GM20000 (cell line): ENCODE measurements at regions not wholly inside any gene's neighbourhood (a gene's known extent, or its start where the extent isn't known, plus 50 kb on each side); places are given as distances from the start of the nearest gene placed in this dataset.

ENCODE experiments used
- DNase-seq: peaks from one replicate; pipeline ENCODE4 v3.0.0; 2012; ENCODE audit warnings: low spot score
- TF ChIP-seq, protein P1 (sequence below): IDR thresholded peaks from 2 replicates; pipeline ENCODE4 v1.5.1; 2012; ENCODE audit warnings: mild to moderate bottlenecking, control low read depth; ENCODE audit errors: extremely low read depth, missing control alignments

DNA sequence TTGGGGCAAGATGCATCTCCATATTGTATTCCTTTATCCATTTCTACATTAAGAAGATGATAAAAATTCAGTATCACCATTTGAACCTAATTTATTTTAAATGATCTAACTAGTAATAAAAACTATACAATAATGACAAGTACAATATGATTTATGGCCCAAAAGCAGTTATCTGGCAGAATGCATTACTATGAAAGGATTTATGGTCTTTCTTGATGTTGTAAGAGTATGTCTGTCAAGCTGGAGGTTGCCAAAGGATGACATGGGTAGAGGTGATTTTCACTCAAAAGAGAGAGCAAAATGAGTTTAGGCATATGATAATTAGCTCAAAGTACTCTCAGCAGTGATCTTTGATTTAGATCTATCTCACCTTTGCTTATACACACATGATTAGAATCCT, 54.2 kb upstream of the MAP2 start:
- TF ChIP-seq, protein P1, sequence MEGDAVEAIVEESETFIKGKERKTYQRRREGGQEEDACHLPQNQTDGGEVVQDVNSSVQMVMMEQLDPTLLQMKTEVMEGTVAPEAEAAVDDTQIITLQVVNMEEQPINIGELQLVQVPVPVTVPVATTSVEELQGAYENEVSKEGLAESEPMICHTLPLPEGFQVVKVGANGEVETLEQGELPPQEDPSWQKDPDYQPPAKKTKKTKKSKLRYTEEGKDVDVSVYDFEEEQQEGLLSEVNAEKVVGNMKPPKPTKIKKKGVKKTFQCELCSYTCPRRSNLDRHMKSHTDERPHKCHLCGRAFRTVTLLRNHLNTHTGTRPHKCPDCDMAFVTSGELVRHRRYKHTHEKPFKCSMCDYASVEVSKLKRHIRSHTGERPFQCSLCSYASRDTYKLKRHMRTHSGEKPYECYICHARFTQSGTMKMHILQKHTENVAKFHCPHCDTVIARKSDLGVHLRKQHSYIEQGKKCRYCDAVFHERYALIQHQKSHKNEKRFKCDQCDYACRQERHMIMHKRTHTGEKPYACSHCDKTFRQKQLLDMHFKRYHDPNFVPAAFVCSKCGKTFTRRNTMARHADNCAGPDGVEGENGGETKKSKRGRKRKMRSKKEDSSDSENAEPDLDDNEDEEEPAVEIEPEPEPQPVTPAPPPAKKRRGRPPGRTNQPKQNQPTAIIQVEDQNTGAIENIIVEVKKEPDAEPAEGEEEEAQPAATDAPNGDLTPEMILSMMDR = no peak
- DNase-seq = no peak

- TF ChIP-seq, protein P1 = no peak
Measured at GRCh38 chr2:209371407-209371806, 52.4 kb upstream of the MAP2 start.

More at GRCh38 chr2:209371407-209371806, 52.4 kb upstream of the MAP2 start:
- no peak for DNase-seq
